ENCODE measurements at regions not wholly inside any gene's neighbourhood (a gene's known extent, or its start where the extent isn't known, plus 50 kb on each side); places are given as distances from the start of the nearest gene placed in this dataset.

DNA sequence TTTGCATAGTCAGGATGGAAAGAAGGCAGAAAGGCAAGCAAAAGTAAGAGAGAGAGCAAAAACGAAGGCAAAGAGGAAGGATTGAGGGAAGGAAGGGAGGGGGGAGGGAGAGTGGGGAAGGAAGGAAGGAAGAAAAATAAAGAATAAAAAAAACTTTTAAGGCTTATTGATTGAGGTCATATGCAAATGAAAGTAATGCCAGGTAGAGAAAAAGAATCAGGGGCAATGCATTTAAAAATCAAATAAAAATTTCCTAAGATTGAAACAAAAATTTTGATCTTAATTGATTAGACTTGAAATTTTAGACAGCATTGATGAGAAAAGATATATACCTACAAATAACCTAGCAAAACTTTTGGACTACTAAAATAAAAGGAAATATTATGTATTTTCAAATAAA lies 153.9 kb upstream of the KIF2B start:
- Histone ChIP-seq H3K36me3 (ENCODE audit: control insufficient read depth in 2 of 2, extremely low read depth in 1 of 2, insufficient read depth in 2 of 2, low read length in 2 of 2) (no peaks in the 10 kb centered on the region), H3K4me2 (ENCODE audit: control insufficient read depth, extremely low read depth, insufficient read depth, low read depth, low read length) (no peak overlapping the region), H4K20me1 (ENCODE audit: control insufficient read depth, extremely low read depth, insufficient read depth, low read length) (no peaks in the 10 kb centered on the region), H3K79me2 (ENCODE audit: control insufficient read depth, insufficient read depth, low read length) (no peaks in the 10 kb centered on the region), H3K9me1 (ENCODE audit: control insufficient read depth, extremely low read depth, insufficient read depth, low read length) (no peaks in the 10 kb centered on the region), H3K4me3 (ENCODE audit: control insufficient read depth in 2 of 3, extremely low read depth in 1 of 3, insufficient read depth in 2 of 3, low read depth in 1 of 3, low read length in 3 of 3) (no peak overlapping the region), H3K27me3 (ENCODE audit: control insufficient read depth, extremely low read depth, insufficient read depth, low read length) (no peaks in the 10 kb centered on the region), H3K9ac (ENCODE audit: control insufficient read depth, extremely low read depth, insufficient read depth, low read length) (no peak overlapping the region), H2AFZ (ENCODE audit: control insufficient read depth, low read length) (no peak overlapping the region), H3K27ac (ENCODE audit: control insufficient read depth, insufficient read depth, low read length) (no peak overlapping the region), H3K4me1 (ENCODE audit: control insufficient read depth, extremely low read depth, insufficient read depth, low read length) (no peaks in the 10 kb centered on the region), H3K9me3 (ENCODE audit: control insufficient read depth, low read depth, low read length) (no peaks in the 10 kb centered on the region)
- dilution Hi-C loops (cut with MboI; ENCODE audit: extremely low pct_ligation_motif_present, low sequenced_read_pairs): no loop called here
- DNase-seq (ENCODE audit: low read depth, low spot score): no peak
- TF ChIP-seq, protein P1, sequence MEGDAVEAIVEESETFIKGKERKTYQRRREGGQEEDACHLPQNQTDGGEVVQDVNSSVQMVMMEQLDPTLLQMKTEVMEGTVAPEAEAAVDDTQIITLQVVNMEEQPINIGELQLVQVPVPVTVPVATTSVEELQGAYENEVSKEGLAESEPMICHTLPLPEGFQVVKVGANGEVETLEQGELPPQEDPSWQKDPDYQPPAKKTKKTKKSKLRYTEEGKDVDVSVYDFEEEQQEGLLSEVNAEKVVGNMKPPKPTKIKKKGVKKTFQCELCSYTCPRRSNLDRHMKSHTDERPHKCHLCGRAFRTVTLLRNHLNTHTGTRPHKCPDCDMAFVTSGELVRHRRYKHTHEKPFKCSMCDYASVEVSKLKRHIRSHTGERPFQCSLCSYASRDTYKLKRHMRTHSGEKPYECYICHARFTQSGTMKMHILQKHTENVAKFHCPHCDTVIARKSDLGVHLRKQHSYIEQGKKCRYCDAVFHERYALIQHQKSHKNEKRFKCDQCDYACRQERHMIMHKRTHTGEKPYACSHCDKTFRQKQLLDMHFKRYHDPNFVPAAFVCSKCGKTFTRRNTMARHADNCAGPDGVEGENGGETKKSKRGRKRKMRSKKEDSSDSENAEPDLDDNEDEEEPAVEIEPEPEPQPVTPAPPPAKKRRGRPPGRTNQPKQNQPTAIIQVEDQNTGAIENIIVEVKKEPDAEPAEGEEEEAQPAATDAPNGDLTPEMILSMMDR (optimal IDR thresholded peaks at IDR 0.05 in 1 of 3, IDR thresholded peaks at IDR 0.05 in 1 of 3, conservative IDR thresholded peaks at IDR 0.05 in 1 of 3; ENCODE audit: extremely low read depth in 1 of 3, insufficient read depth in 2 of 3, low read length in 3 of 3): no peak
- no peak for TF ChIP-seq EZH2 (IDR thresholded peaks at IDR 0.05; ENCODE audit: low read length)
- FAIRE-seq: no peak

DNA sequence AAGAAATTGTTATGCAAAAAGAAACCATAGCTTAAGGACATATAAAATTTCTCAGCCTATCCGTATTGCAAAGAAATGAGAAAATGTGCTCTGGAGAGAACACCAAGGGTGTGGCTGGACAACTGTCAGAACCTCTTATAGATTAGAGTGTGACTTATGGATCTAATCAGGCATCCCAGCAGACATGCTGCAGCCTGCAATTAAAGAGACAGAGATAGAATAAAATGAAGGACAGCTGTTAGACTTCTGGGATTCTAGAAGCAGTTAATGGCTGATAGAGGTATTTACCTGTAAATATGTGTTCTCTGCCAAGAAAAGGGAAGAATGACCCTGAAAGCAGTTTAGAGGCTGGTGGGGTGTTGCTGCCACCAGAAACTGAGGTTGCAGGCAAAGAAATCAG lies 160.1 kb upstream of the KIF2B start:
- H2AFZ ChIP-seq (ENCODE audit: control insufficient read depth, low read length): peak overlapping the region; percentile 42

More for the DNA sequence above, 160.1 kb upstream of the KIF2B start:
- Histone ChIP-seq H3K79me2 (ENCODE audit: control insufficient read depth, insufficient read depth, low read length) (no peaks in the 10 kb centered on the region), H3K9me1 (ENCODE audit: control insufficient read depth, extremely low read depth, insufficient read depth, low read length) (no peaks in the 10 kb centered on the region), H3K27ac (ENCODE audit: control insufficient read depth, insufficient read depth, low read length) (no peak overlapping the region), H3K9me3 (ENCODE audit: control insufficient read depth, low read depth, low read length) (no peaks in the 10 kb centered on the region), H3K4me2 (ENCODE audit: control insufficient read depth, extremely low read depth, insufficient read depth, low read depth, low read length) (no peak overlapping the region), H4K20me1 (ENCODE audit: control insufficient read depth, extremely low read depth, insufficient read depth, low read length) (no peaks in the 10 kb centered on the region), H3K4me3 (ENCODE audit: control insufficient read depth in 2 of 3, extremely low read depth in 1 of 3, insufficient read depth in 2 of 3, low read depth in 1 of 3, low read length in 3 of 3) (no peak overlapping the region), H3K27me3 (ENCODE audit: control insufficient read depth, extremely low read depth, insufficient read depth, low read length) (no peaks in the 10 kb centered on the region), H3K36me3 (ENCODE audit: control insufficient read depth in 2 of 2, extremely low read depth in 1 of 2, insufficient read depth in 2 of 2, low read length in 2 of 2) (no peaks in the 10 kb centered on the region), H3K9ac (ENCODE audit: control insufficient read depth, extremely low read depth, insufficient read depth, low read length) (no peak overlapping the region), H3K4me1 (ENCODE audit: control insufficient read depth, extremely low read depth, insufficient read depth, low read length) (peaks cover 5% of the 10 kb centered on the region)
- DNase-seq (ENCODE audit: low read depth, low spot score) (no peak), FAIRE-seq (peak; percentile 63)
- dilution Hi-C loops (cut with MboI; ENCODE audit: extremely low pct_ligation_motif_present, low sequenced_read_pairs): no loop called here
- TF ChIP-seq EZH2 (IDR thresholded peaks at IDR 0.05; ENCODE audit: low read length): no peak
- TF ChIP-seq, protein P1 (optimal IDR thresholded peaks at IDR 0.05 in 1 of 3, IDR thresholded peaks at IDR 0.05 in 1 of 3, conservative IDR thresholded peaks at IDR 0.05 in 1 of 3; ENCODE audit: extremely low read depth in 1 of 3, insufficient read depth in 2 of 3, low read length in 3 of 3): no peak
